Smooth muscle cell (in vitro differentiated cells): ENCODE measurements at regions not wholly inside any gene's neighbourhood (a gene's known extent, or its start where the extent isn't known, plus 50 kb on each side); places are given as distances from the start of the nearest gene placed in this dataset.

Experiments
- DNase-seq: peaks from one replicate; lab custom pipeline; 2025; ENCODE audit not compliant: unreplicated experiment; lab: John Stamatoyannopoulos, UW
- H2AFZ ChIP-seq: fragments of 200-600 bp; sonication (generic); 2 replicates; pipeline ENCODE4 v1.6.0; 2016; ENCODE audit warnings: antibody characterized with exemption, low read depth, mild to moderate bottlenecking
- H3F3A ChIP-seq: fragments of 200-600 bp; sonication (generic); 2 replicates; pipeline ENCODE4 v1.6.0; 2017; ENCODE audit warnings: antibody characterized with exemption, low read depth
- H3K27ac ChIP-seq: fragments of 200-600 bp; sonication (generic); 2 replicates; pipeline ENCODE4 v1.5.1; 2016; ENCODE audit warnings: low read depth, mild to moderate bottlenecking
- H3K27me3 ChIP-seq: fragments of 200-600 bp; sonication (generic); 2 replicates; pipeline ENCODE4 v1.6.1; 2016; ENCODE audit warnings: low read depth, mild to moderate bottlenecking
- H3K36me3 ChIP-seq: fragments of 200-600 bp; sonication (generic); 2 replicates; pipeline ENCODE4 v1.5.1; 2016; ENCODE audit warnings: low read depth
- H3K4me1 ChIP-seq: fragments of 200-600 bp; sonication (generic); 2 replicates; pipeline ENCODE4 v1.5.1; 2016; ENCODE audit warnings: low read depth
- H3K4me2 ChIP-seq: fragments of 200-600 bp; sonication (generic); 2 replicates; pipeline ENCODE4 v1.6.0; 2016; ENCODE audit warnings: mild to moderate bottlenecking
- H3K4me3 ChIP-seq: fragments of 200-600 bp; sonication (generic); 2 replicates; pipeline ENCODE4 v1.5.1; 2016; ENCODE audit warnings: mild to moderate bottlenecking
- H3K79me2 ChIP-seq: fragments of 200-600 bp; sonication (generic); 2 replicates; pipeline ENCODE4 v1.6.0; 2016; ENCODE audit warnings: low read depth, mild to moderate bottlenecking
- H3K9ac ChIP-seq: fragments of 200-600 bp; sonication (generic); 2 replicates; pipeline ENCODE4 v1.6.0; 2016; ENCODE audit warnings: low read depth
- H3K9me3 ChIP-seq: fragments of 200-600 bp; sonication (generic); replicated peaks from 2 replicates; pipeline ENCODE4 v1.5.1; 2016; ENCODE audit warnings: low read depth
- H4K20me1 ChIP-seq: fragments of 200-600 bp; sonication (generic); 2 replicates; pipeline ENCODE4 v1.6.0; 2016; ENCODE audit warnings: low read depth
- CTCF ChIP-seq: fragments of 200-600 bp; sonication (generic); IDR thresholded peaks from 2 replicates; pipeline ENCODE4 v1.5.1; 2017; ENCODE audit warnings: borderline replicate concordance, mild to moderate bottlenecking, antibody characterized with exemption; ENCODE audit not compliant: insufficient read depth, poor library complexity, severe bottlenecking
- WGBS: methylation state at CpG from one replicate; pipeline ENCODE4 v1.1.7; 2016; ENCODE audit warnings: low lambda C conversion rate; 5-methylcytosine and 5-hydroxymethylcytosine counted together

GRCh38 chr5:15241216-15241821, 258.7 kb upstream of the FBXL7 start:
- Histone ChIP-seq H2AFZ (no peak overlapping the region), H3K9ac (no peak overlapping the region), H3K4me2 (no peak overlapping the region), H3K79me2 (no peaks in the 10 kb centered on the region), H3K36me3 (no peaks in the 10 kb centered on the region), H3K4me3 (no peak overlapping the region), H3K27ac (no peak overlapping the region), H3K27me3 (no peaks in the 10 kb centered on the region), H3K9me3 (peaks cover 10% of the 10 kb centered on the region), H4K20me1 (no peaks in the 10 kb centered on the region), H3K4me1 (no peaks in the 10 kb centered on the region), H3F3A (no peaks in the 10 kb centered on the region)
- TF ChIP-seq CTCF: no peak
- no peak for DNase-seq
- WGBS: 90% methylated on average over 1 of the region's 1 CpG

- no peaks in the 10 kb centered on the region for H3K9me3 ChIP-seq
- no peaks in the 10 kb centered on the region for H3F3A ChIP-seq
- no peak overlapping the region for H3K9ac ChIP-seq
- no peak for DNase-seq
- no peak overlapping the region for H3K4me2 ChIP-seq
- H3K27ac ChIP-seq: no peak overlapping the region
- no peak overlapping the region for H2AFZ ChIP-seq
- TF ChIP-seq CTCF: no peak
- H4K20me1 ChIP-seq: no peaks in the 10 kb centered on the region
- no peaks in the 10 kb centered on the region for H3K79me2 ChIP-seq
- H3K27me3 ChIP-seq: no peaks in the 10 kb centered on the region
- no peak overlapping the region for H3K4me3 ChIP-seq
- H3K36me3 ChIP-seq: no peaks in the 10 kb centered on the region
- 96% methylated on average over 2 of the region's 2 CpGs for whole genome bisulfite sequencing
- no peaks in the 10 kb centered on the region for H3K4me1 ChIP-seq
Measured at GRCh38 chr5:15238006-15238405, 262.0 kb upstream of the FBXL7 start.

- Histone ChIP-seq H3K27me3 (no peaks in the 10 kb centered on the region), H3K79me2 (no peaks in the 10 kb centered on the region), H3K9me3 (no peaks in the 10 kb centered on the region), H3K27ac (no peak overlapping the region), H3K9ac (no peak overlapping the region), H4K20me1 (no peaks in the 10 kb centered on the region), H3K4me3 (no peak overlapping the region), H2AFZ (no peak overlapping the region), H3F3A (no peaks in the 10 kb centered on the region), H3K4me1 (no peaks in the 10 kb centered on the region), H3K4me2 (no peak overlapping the region), H3K36me3 (no peaks in the 10 kb centered on the region)
- DNase-seq: no peak
- 94% methylated on average over 4 of the region's 4 CpGs for WGBS
- TF ChIP-seq CTCF: no peak
Measured at GRCh38 chr5:15236911-15237508, 263.0 kb upstream of the FBXL7 start.

GRCh38 chr5:15234911-15235310, 265.1 kb upstream of the FBXL7 start:
- Histone ChIP-seq H3K4me2 (no peak overlapping the region), H3K4me3 (no peak overlapping the region), H3K79me2 (no peaks in the 10 kb centered on the region), H3K9ac (no peak overlapping the region), H3F3A (no peaks in the 10 kb centered on the region), H4K20me1 (no peaks in the 10 kb centered on the region), H2AFZ (no peak overlapping the region), H3K27me3 (no peaks in the 10 kb centered on the region), H3K27ac (no peak overlapping the region), H3K4me1 (no peaks in the 10 kb centered on the region), H3K36me3 (no peaks in the 10 kb centered on the region), H3K9me3 (no peaks in the 10 kb centered on the region)
- no peak for DNase-seq
- no peak for TF ChIP-seq CTCF
- WGBS: 86% methylated on average over 1 of the region's 1 CpG
